ENCODE measurements at regions not wholly inside any gene's neighbourhood (a gene's known extent, or its start where the extent isn't known, plus 50 kb on each side); places are given as distances from the start of the nearest gene placed in this dataset.

DNA sequence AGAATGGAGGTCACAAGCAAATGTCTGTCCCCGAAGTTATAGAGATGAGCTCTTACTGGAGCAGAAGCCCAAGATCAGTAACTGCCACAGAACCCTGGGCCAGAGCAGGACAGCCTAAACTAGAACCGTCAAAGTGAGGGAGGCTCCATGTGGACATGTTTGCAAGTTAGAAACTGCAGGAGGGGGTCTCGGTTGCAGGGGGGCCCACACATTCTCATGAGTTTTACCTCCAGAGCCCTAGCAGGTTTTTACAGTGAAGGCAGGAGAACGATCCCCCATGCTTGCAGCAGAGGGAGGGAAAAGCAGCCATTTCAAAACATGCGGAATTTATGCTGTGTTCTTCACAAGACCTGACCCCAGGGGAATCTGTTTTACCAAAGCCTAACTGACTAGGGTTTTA is 133.5 kb upstream of the B3GAT1 start:
- H3K36me3 Mint-ChIP-seq: peaks cover 4% of the 10 kb centered on the region
- no peak for ATAC-seq
- H3K27ac Mint-ChIP-seq: no peak overlapping the region
- no peak for DNase-seq (ENCODE audit: low spot score)
- H3K9me3 Mint-ChIP-seq: no peaks in the 10 kb centered on the region
- H3K27me3 Mint-ChIP-seq: peaks cover 23 to 33% of the 10 kb centered on the region in 2 donors
- no peak overlapping the region for H3K4me3 Mint-ChIP-seq
- no peaks in the 10 kb centered on the region for H3K4me1 Mint-ChIP-seq (ENCODE audit: low read depth in 2 of 2)

DNA sequence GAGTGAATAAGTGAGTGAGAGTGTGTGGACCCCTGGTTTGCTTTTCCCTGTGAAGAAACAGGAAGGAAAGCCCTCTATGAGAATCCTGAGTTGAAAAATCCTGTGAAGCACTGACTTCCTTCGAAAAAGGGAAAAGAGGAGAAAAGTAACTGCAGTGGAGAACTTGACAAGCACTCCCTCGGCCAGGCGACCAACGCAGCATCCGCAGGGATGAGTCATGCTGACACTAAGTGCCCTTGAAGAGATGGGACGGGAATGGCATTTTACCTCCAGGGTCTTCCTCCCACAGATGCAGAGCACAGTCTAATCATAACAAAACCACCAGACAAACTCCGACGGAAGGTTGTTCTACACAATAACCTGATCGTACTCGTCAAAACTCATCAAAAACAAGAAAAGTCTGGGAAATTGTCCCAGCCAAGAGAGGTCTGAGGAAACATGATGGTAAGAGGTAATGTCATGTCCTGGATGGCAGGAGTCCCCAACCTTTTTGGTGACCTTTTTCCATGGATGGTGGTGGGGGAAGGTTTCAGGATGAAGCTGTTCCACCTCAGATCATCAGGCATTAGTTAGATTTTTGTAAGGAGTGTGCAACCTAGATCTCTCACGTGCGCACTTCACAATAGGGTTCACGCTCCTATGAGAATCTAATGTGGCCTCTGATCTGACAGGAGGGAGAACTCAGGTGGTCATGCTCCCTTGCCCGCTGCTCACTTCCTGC is 132.2 kb upstream of the B3GAT1 start:
- no peak overlapping the region for H3K4me3 Mint-ChIP-seq
- peaks cover 21 to 29% of the 10 kb centered on the region in 2 donors for H3K27me3 Mint-ChIP-seq
- DNase-seq (ENCODE audit: low spot score) (no peak), ATAC-seq (no peak)
- no peak overlapping the region for H3K27ac Mint-ChIP-seq
- no peaks in the 10 kb centered on the region for H3K4me1 Mint-ChIP-seq (ENCODE audit: low read depth in 2 of 2)
- no peaks in the 10 kb centered on the region for H3K36me3 Mint-ChIP-seq
- H3K9me3 Mint-ChIP-seq: no peaks in the 10 kb centered on the region

GRCh38 chr11:134543645-134544044 is 131.6 kb upstream of the B3GAT1 start:
- no peak for DNase-seq (ENCODE audit: low spot score)
- no peak for ATAC-seq
- Mint-ChIP-seq H3K27ac (no peak overlapping the region), H3K9me3 (no peaks in the 10 kb centered on the region), H3K4me1 (ENCODE audit: low read depth in 2 of 2) (no peaks in the 10 kb centered on the region), H3K36me3 (no peaks in the 10 kb centered on the region), H3K4me3 (no peak overlapping the region), H3K27me3 (peaks cover 21 to 30% of the 10 kb centered on the region in 2 donors)

DNA sequence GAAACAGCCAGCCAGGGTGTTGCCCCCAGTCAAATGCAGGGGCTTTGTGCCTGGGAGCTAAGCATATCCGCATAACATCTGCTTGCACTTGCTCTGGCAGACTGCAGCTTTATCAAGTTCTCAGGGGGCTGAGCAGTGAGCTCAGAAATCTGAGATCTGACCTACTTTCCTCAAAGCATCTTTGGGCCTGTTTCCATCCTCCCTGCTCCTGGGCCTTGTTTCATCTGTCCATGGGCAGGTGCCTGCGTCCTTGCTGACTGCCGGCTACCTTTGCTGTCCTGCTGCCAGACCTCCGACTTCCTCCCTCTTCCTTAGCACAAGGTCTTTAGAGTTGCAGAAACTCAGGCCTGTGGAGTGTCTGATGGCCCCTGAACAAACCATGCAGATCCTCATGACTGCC is 131.2 kb upstream of the B3GAT1 start:
- no peak overlapping the region for H3K4me3 Mint-ChIP-seq
- no peaks in the 10 kb centered on the region for H3K36me3 Mint-ChIP-seq
- peaks cover 0 to 1% of the 10 kb centered on the region in 2 donors for H3K4me1 Mint-ChIP-seq (ENCODE audit: low read depth in 2 of 2)
- DNase-seq (ENCODE audit: low spot score) (no peak), ATAC-seq (no peak)
- no peaks in the 10 kb centered on the region for H3K9me3 Mint-ChIP-seq
- peaks cover 22 to 31% of the 10 kb centered on the region in 2 donors for H3K27me3 Mint-ChIP-seq
- H3K27ac Mint-ChIP-seq: no peak overlapping the region

DNA sequence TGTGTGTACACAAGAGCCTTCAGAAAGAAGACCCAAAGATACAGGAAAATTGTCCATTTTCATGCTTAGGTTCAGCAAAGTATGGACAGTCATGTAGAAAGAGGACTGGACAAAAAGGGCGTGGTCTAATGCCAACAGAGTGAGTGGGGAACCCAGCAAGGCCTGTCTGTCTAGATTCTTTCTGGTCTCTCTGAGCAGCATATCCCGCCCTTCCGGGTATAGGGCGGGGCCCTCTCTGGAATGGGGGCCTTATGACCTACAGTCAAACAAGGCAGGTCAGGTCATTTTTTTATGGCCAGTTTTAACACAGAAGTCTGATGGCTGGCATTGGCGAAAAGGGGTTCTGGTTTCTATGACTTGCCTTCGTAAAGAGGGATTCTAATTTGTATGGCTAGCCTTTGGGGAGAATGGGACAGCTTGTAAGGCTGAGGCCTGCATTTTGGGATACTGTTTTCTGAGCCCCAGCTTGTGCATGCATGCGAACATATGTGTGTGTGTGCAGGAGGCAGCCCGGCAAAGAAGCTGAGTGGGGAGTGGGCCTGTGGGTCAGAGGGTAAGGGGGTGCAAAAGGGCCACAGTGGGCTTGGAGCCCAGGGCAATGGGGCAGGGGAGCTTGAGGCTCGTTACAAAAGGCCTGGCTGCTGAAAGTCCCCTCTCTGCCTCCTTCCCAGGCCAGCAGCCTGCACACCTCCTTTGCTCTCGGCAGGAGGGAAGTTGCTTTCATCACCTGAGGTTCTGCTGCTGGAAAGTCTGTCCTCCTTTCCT is 130.5 kb upstream of the B3GAT1 start:
- Mint-ChIP-seq H3K4me1 (ENCODE audit: low read depth in 2 of 2) (peaks cover under 1 to 8% of the 10 kb centered on the region in 2 donors), H3K27ac (no peak overlapping the region), H3K27me3 (peaks cover 23 to 31% of the 10 kb centered on the region in 2 donors), H3K4me3 (no peak overlapping the region), H3K9me3 (no peaks in the 10 kb centered on the region), H3K36me3 (no peaks in the 10 kb centered on the region)
- no peak for DNase-seq (ENCODE audit: low spot score)
- no peak for ATAC-seq

- Mint-ChIP-seq H3K4me1 (ENCODE audit: low read depth in 2 of 2) (peaks cover 5 to 12% of the 10 kb centered on the region in 2 donors), H3K36me3 (no peaks in the 10 kb centered on the region), H3K9me3 (no peaks in the 10 kb centered on the region), H3K27ac (no peak overlapping the region), H3K27me3 (peaks cover 21 to 29% of the 10 kb centered on the region in 2 donors), H3K4me3 (no peak overlapping the region)
- ATAC-seq (peak; percentile 16 to 32), DNase-seq (ENCODE audit: low spot score) (no peak)
These were observed 129.9 kb upstream of the B3GAT1 start for GRCh38 chr11:134541951-134542350.

- H3K27ac Mint-ChIP-seq: no peak overlapping the region
- H3K36me3 Mint-ChIP-seq: no peaks in the 10 kb centered on the region
- H3K9me3 Mint-ChIP-seq: no peaks in the 10 kb centered on the region
- peaks cover 18 to 23% of the 10 kb centered on the region in 2 donors for H3K27me3 Mint-ChIP-seq
- peak in 1 of 2 donors; percentile 44 for ATAC-seq
- H3K4me1 Mint-ChIP-seq (ENCODE audit: low read depth in 2 of 2): peaks cover 8 to 12% of the 10 kb centered on the region in 2 donors
- DNase-seq (ENCODE audit: low spot score): no peak
- H3K4me3 Mint-ChIP-seq: no peak overlapping the region
These were observed 129.3 kb upstream of the B3GAT1 start for GRCh38 chr11:134541355-134541754.

GRCh38 chr11:134539285-134539684 is 127.2 kb upstream of the B3GAT1 start:
- H3K27me3 Mint-ChIP-seq: peaks cover 18 to 24% of the 10 kb centered on the region in 2 donors
- no peaks in the 10 kb centered on the region for H3K9me3 Mint-ChIP-seq
- no peak overlapping the region for H3K4me3 Mint-ChIP-seq
- DNase-seq (ENCODE audit: low spot score) (no peak), ATAC-seq (no peak)
- no peaks in the 10 kb centered on the region for H3K36me3 Mint-ChIP-seq
- peaks cover 10 to 12% of the 10 kb centered on the region in 2 donors for H3K4me1 Mint-ChIP-seq (ENCODE audit: low read depth in 2 of 2)
- no peak overlapping the region for H3K27ac Mint-ChIP-seq

GRCh38 chr11:134538742-134539141 is 126.7 kb upstream of the B3GAT1 start:
- peaks cover 22 to 29% of the 10 kb centered on the region in 2 donors for H3K27me3 Mint-ChIP-seq
- H3K27ac Mint-ChIP-seq: no peak overlapping the region
- H3K4me3 Mint-ChIP-seq: no peak overlapping the region
- DNase-seq (ENCODE audit: low spot score) (no peak), ATAC-seq (no peak)
- H3K9me3 Mint-ChIP-seq: no peaks in the 10 kb centered on the region
- peaks cover 10 to 12% of the 10 kb centered on the region in 2 donors for H3K4me1 Mint-ChIP-seq (ENCODE audit: low read depth in 2 of 2)
- no peaks in the 10 kb centered on the region for H3K36me3 Mint-ChIP-seq

GRCh38 chr11:134537941-134538340 is 125.9 kb upstream of the B3GAT1 start:
- no peak overlapping the region for H3K27ac Mint-ChIP-seq
- H3K36me3 Mint-ChIP-seq: no peaks in the 10 kb centered on the region
- H3K4me1 Mint-ChIP-seq (ENCODE audit: low read depth in 2 of 2): peaks cover 10 to 12% of the 10 kb centered on the region in 2 donors
- H3K27me3 Mint-ChIP-seq: peaks cover 22 to 30% of the 10 kb centered on the region in 2 donors
- no peak overlapping the region for H3K4me3 Mint-ChIP-seq
- DNase-seq (ENCODE audit: low spot score): no peak
- ATAC-seq: no peak
- H3K9me3 Mint-ChIP-seq: no peaks in the 10 kb centered on the region

DNA sequence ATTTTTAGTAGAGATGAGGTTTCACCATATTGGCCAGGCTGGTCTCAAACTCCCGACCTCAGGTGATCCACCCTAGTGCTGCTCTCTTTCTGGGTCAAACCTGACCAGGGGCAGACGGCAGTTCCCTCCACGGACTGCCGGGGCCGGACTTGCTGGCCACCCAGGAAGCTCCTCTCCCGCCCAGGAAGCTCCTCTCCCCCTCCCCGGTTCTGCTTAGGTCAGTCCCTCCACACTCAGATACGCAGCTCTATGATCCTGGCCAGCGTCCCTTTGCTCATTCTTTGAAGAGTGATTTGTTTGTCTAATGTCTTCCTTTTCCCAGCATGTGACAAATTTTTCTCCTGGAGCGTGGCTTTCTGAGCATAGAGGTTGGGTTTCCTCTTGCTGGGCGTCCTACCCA is 125.3 kb upstream of the B3GAT1 start:
- peaks cover 22 to 30% of the 10 kb centered on the region in 2 donors for H3K27me3 Mint-ChIP-seq
- H3K9me3 Mint-ChIP-seq: no peaks in the 10 kb centered on the region
- H3K27ac Mint-ChIP-seq: no peak overlapping the region
- no peak for ATAC-seq
- peaks cover 10 to 12% of the 10 kb centered on the region in 2 donors for H3K4me1 Mint-ChIP-seq (ENCODE audit: low read depth in 2 of 2)
- peak overlapping the region; percentile 10 for H3K4me3 Mint-ChIP-seq
- no peaks in the 10 kb centered on the region for H3K36me3 Mint-ChIP-seq
- DNase-seq (ENCODE audit: low spot score): no peak

GRCh38 chr11:134536677-134537076 is 124.6 kb upstream of the B3GAT1 start:
- Mint-ChIP-seq H3K9me3 (no peaks in the 10 kb centered on the region), H3K4me1 (ENCODE audit: low read depth in 2 of 2) (peaks cover 10 to 12% of the 10 kb centered on the region in 2 donors), H3K27me3 (peaks cover 22 to 30% of the 10 kb centered on the region in 2 donors), H3K4me3 (no peak overlapping the region), H3K27ac (no peak overlapping the region), H3K36me3 (no peaks in the 10 kb centered on the region)
- ATAC-seq (no peak), DNase-seq (ENCODE audit: low spot score) (no peak)

DNA sequence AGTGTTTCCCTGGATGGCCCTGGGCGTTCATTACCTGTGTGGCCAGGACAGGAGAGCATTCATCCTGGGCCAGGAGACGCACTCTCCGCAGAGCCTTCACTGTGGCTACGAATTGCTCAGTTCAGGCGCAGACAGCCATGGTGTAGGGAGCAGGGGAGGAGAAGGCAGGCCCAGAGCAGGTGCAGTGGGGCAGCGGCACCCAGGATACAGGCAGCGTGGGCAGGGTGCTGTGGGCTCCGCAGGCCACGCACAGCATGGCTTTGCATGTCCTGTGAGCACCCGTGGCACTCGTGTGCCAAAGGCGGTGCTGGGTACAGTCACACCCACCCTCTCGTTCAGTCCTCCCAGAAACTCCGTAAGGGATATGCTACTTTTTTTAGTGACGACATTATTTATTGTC is 124.2 kb upstream of the B3GAT1 start:
- ATAC-seq (peak in 1 of 2 donors; percentile 6), DNase-seq (ENCODE audit: low spot score) (no peak)
- Mint-ChIP-seq H3K36me3 (no peaks in the 10 kb centered on the region), H3K4me1 (ENCODE audit: low read depth in 2 of 2) (peaks cover 10 to 12% of the 10 kb centered on the region in 2 donors), H3K27ac (no peak overlapping the region), H3K9me3 (no peaks in the 10 kb centered on the region), H3K27me3 (peaks cover 22 to 30% of the 10 kb centered on the region in 2 donors), H3K4me3 (no peak overlapping the region)

All from natural killer cell treated with Interleukin-12 subunit alpha and Interleukin-12 subunit beta and Interleukin-15 and Interleukin-18, amount 100 ng/mL, for 72 hours (primary cell).